ENCODE measurements at regions not wholly inside any gene's neighbourhood (a gene's known extent, or its start where the extent isn't known, plus 50 kb on each side); places are given as distances from the start of the nearest gene placed in this dataset.
A peak's percentile ranks its signal among the peaks of the same experiment; 100 is the strongest.

DNA sequence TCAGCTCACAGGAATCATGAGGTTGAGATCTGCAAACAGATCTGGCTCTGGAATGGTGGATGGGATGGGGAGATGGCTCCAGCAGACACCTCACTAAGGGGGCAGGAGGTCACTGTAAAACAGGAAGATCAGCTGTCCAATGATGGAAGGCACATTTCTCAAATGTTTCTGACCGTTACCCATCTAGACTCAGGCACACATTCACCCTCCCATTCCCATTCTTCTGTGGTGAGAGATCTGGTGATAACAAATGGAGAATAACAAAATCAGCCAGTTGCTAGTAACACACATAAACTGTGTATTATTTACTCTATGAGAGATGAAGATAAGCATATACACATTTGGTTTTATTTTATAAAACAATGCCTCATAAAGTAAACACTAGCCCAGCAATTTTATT lies 235.9 kb downstream of the TSHZ3 start:
- Histone ChIP-seq H3K27ac (ENCODE audit: insufficient read depth, low read length) (no peak overlapping the region), H3K27me3 (ENCODE audit: control insufficient read depth, insufficient read depth, low read length) (no peaks in the 10 kb centered on the region), H3K9me3 (ENCODE audit: control insufficient read depth, insufficient read depth, low read depth, low read length) (no peaks in the 10 kb centered on the region), H3K4me3 (replicated peaks in 1 of 4; ENCODE audit: control extremely low read depth in 1 of 4, insufficient read depth in 1 of 4, low read depth in 3 of 4, low read length in 4 of 4) (no peak overlapping the region), H3K4me1 (ENCODE audit: control insufficient read depth, extremely low read depth, insufficient read depth, low read length) (no peaks in the 10 kb centered on the region), H4K20me1 (ENCODE audit: control insufficient read depth, extremely low read depth, insufficient read depth, low read length) (no peaks in the 10 kb centered on the region), H2AFZ (ENCODE audit: low read length) (no peak overlapping the region), H3K79me2 (ENCODE audit: control insufficient read depth, insufficient read depth, low read length) (no peaks in the 10 kb centered on the region), H3K4me2 (ENCODE audit: extremely low read depth, insufficient read depth, low read length) (no peak overlapping the region), H3K9ac (ENCODE audit: insufficient read depth, low read length) (no peak overlapping the region), H3K36me3 (ENCODE audit: control insufficient read depth, insufficient read depth, low read length) (no peaks in the 10 kb centered on the region)
- DNase-seq (ENCODE audit: low read depth in 2 of 2) = peak in 1 of 2 donors; percentile 44
- TF ChIP-seq EZH2 (IDR thresholded peaks at IDR 0.05; ENCODE audit: low read length, missing control alignments) = no peak
- TF ChIP-seq, protein P1, sequence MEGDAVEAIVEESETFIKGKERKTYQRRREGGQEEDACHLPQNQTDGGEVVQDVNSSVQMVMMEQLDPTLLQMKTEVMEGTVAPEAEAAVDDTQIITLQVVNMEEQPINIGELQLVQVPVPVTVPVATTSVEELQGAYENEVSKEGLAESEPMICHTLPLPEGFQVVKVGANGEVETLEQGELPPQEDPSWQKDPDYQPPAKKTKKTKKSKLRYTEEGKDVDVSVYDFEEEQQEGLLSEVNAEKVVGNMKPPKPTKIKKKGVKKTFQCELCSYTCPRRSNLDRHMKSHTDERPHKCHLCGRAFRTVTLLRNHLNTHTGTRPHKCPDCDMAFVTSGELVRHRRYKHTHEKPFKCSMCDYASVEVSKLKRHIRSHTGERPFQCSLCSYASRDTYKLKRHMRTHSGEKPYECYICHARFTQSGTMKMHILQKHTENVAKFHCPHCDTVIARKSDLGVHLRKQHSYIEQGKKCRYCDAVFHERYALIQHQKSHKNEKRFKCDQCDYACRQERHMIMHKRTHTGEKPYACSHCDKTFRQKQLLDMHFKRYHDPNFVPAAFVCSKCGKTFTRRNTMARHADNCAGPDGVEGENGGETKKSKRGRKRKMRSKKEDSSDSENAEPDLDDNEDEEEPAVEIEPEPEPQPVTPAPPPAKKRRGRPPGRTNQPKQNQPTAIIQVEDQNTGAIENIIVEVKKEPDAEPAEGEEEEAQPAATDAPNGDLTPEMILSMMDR (conservative IDR thresholded peaks at IDR 0.05 in 1 of 2, IDR thresholded peaks at IDR 0.05 in 1 of 2; ENCODE audit: low read depth in 1 of 2, low read length in 2 of 2) = no peak

DNA sequence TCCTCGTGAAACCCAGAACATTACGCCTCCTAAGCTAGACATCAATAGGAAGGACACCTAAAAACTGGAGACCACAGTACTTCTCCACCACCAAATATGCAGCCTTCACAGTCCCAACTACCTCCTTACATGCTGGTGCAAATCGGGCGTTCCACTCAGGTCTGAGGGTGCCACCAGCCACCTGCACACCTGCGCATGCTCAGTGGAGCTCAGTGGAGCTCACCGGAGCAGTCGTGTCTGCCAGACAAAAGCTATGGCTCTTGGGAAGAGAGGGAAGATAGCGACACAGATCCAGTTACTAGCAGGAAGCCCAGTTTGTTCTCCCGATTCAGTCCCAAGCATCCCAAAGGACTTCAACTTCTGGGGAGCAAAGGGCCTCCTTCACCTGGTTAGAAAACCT lies 237.1 kb downstream of the TSHZ3 start:
- no peak for TF ChIP-seq EZH2 (IDR thresholded peaks at IDR 0.05; ENCODE audit: low read length, missing control alignments)
- TF ChIP-seq, protein P1 (conservative IDR thresholded peaks at IDR 0.05 in 1 of 2, IDR thresholded peaks at IDR 0.05 in 1 of 2; ENCODE audit: low read depth in 1 of 2, low read length in 2 of 2) = no peak

DNA sequence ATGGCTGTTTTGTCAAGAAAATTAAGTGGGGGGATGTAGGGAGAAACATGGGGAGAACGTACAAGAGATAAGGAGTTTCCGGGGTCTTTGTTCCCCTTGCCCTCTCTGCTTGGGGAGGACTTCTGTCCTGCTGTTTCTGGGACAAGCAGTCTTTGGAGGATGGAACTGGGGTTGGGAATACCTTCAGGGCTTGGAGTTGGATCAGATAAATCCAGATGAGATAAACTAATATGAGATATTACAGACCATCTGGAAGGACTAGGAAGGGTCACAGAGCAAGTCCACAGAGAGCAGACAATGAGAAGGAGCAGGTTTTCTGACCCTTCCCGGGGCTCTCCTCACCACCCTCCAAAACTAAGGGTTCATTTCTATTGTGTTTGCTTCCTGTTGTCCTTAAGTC lies 237.5 kb downstream of the TSHZ3 start:
- H2AFZ ChIP-seq (ENCODE audit: low read length) = no peak overlapping the region
- no peak overlapping the region for H3K4me3 ChIP-seq (replicated peaks in 1 of 4; ENCODE audit: control extremely low read depth in 1 of 4, insufficient read depth in 1 of 4, low read depth in 3 of 4, low read length in 4 of 4)
- no peak overlapping the region for H3K9ac ChIP-seq (ENCODE audit: insufficient read depth, low read length)
- no peaks in the 10 kb centered on the region for H3K36me3 ChIP-seq (ENCODE audit: control insufficient read depth, insufficient read depth, low read length)
- H3K4me2 ChIP-seq (ENCODE audit: extremely low read depth, insufficient read depth, low read length) = no peak overlapping the region
- H4K20me1 ChIP-seq (ENCODE audit: control insufficient read depth, extremely low read depth, insufficient read depth, low read length) = no peaks in the 10 kb centered on the region
- H3K79me2 ChIP-seq (ENCODE audit: control insufficient read depth, insufficient read depth, low read length) = no peaks in the 10 kb centered on the region
- no peaks in the 10 kb centered on the region for H3K9me3 ChIP-seq (ENCODE audit: control insufficient read depth, insufficient read depth, low read depth, low read length)
- no peaks in the 10 kb centered on the region for H3K27me3 ChIP-seq (ENCODE audit: control insufficient read depth, insufficient read depth, low read length)
- H3K27ac ChIP-seq (ENCODE audit: insufficient read depth, low read length) = no peak overlapping the region
- TF ChIP-seq EZH2 (IDR thresholded peaks at IDR 0.05; ENCODE audit: low read length, missing control alignments) = no peak
- TF ChIP-seq, protein P1 (conservative IDR thresholded peaks at IDR 0.05 in 1 of 2, IDR thresholded peaks at IDR 0.05 in 1 of 2; ENCODE audit: low read depth in 1 of 2, low read length in 2 of 2) = no peak
- no peak for DNase-seq (ENCODE audit: low read depth in 2 of 2)
- H3K4me1 ChIP-seq (ENCODE audit: control insufficient read depth, extremely low read depth, insufficient read depth, low read length) = no peaks in the 10 kb centered on the region

More for the DNA sequence above, 237.1 kb downstream of the TSHZ3 start:
- H3K36me3 ChIP-seq (ENCODE audit: control insufficient read depth, insufficient read depth, low read length) = no peaks in the 10 kb centered on the region
- no peak overlapping the region for H3K4me3 ChIP-seq (replicated peaks in 1 of 4; ENCODE audit: control extremely low read depth in 1 of 4, insufficient read depth in 1 of 4, low read depth in 3 of 4, low read length in 4 of 4)
- H3K9ac ChIP-seq (ENCODE audit: insufficient read depth, low read length) = no peak overlapping the region
- H3K4me1 ChIP-seq (ENCODE audit: control insufficient read depth, extremely low read depth, insufficient read depth, low read length) = no peaks in the 10 kb centered on the region
- H3K27me3 ChIP-seq (ENCODE audit: control insufficient read depth, insufficient read depth, low read length) = no peaks in the 10 kb centered on the region
- H3K9me3 ChIP-seq (ENCODE audit: control insufficient read depth, insufficient read depth, low read depth, low read length) = no peaks in the 10 kb centered on the region
- no peak overlapping the region for H3K27ac ChIP-seq (ENCODE audit: insufficient read depth, low read length)
- H3K4me2 ChIP-seq (ENCODE audit: extremely low read depth, insufficient read depth, low read length) = no peak overlapping the region
- no peak overlapping the region for H2AFZ ChIP-seq (ENCODE audit: low read length)
- H4K20me1 ChIP-seq (ENCODE audit: control insufficient read depth, extremely low read depth, insufficient read depth, low read length) = no peaks in the 10 kb centered on the region
- no peaks in the 10 kb centered on the region for H3K79me2 ChIP-seq (ENCODE audit: control insufficient read depth, insufficient read depth, low read length)
- no peak for DNase-seq (ENCODE audit: low read depth in 2 of 2)

Data from fibroblast of lung (primary cell).